ENCODE measurements at regions not wholly inside any gene's neighbourhood (a gene's known extent, or its start where the extent isn't known, plus 50 kb on each side); places are given as distances from the start of the nearest gene placed in this dataset.
"Not testable (repeated sequence)": the region's sequence is repeated elsewhere in the genome, so short reads cannot be mapped to it uniquely, and the experiment has no call there.

DNA sequence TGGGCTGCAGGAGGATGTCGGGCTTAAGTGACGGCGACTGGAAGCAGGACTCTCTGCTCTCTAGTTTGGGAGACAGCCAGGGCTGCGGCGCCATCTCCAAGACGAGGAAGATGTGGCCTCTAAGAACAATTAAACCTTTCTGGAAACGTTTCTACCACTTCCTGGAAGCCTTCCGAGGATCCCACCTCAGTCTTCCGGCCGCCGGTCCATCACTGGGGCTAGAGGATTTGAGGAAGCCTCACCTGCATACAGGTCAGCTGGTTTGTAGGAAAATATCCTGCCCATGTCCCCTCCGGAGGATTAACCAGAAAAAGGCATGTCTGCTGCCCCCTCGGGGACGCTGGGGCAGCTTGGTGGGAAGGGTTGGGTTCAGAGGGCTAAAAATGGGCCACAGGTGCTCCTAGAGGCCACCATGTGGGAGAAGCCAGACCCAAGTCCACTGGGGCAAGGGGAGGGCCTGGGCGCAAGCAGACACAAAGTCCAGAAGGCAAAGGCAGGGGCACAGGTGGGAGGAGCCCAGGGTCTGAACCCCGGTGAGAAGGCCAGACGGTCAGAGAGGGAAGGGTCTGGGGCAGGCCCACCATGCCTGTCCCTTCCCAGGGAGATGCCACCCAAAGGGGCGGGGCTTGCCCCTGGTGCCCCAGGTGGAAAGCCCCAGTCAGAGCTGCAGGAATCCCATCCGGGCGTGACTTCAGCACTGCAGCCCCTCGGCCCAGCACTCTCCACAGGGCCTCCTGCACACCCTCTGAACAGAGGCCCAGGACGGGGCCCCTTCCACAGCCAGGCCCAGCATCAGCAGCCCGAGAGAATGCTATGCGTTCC is 82.2 kb upstream of the ID2 start:
- ChIA-PET POLR2A (interaction anchor here (0.5 kb wide), 1 partner anchor 82 kb away, joined by 3 read pairs; the partner anchor contains the start of gene ID2), CTCF (no interaction called here)
- no peak overlapping the region for H3K4me3 ChIP-seq (ENCODE audit: low read depth, low read length)
- no peaks in the 10 kb centered on the region for H3K27me3 ChIP-seq (replicated peaks; ENCODE audit: control insufficient read depth, insufficient read depth, low read length)
- BruUV-seq (replicated peaks): no TSS peak
- no peak for DNase-seq
- Mint-ChIP-seq H3K9me3 (ENCODE audit: unreplicated experiment) (no peaks in the 10 kb centered on the region), H3K4me1 (ENCODE audit: low read depth, unreplicated experiment) (peaks cover 53% of the 10 kb centered on the region), H3K36me3 (ENCODE audit: insufficient read depth, unreplicated experiment) (peaks cover 4% of the 10 kb centered on the region), H3K4me3 (ENCODE audit: unreplicated experiment) (no peak overlapping the region), H3K27ac (ENCODE audit: unreplicated experiment) (peak overlapping the region; percentile 31), H3K27me3 (ENCODE audit: insufficient read depth, unreplicated experiment) (no peaks in the 10 kb centered on the region)
- no peaks in the 10 kb centered on the region for H3K36me3 ChIP-seq (ENCODE audit: control insufficient read depth, insufficient read depth, low read length)
- TF ChIP-seq CTCF (IDR thresholded peaks at IDR 0.05; ENCODE audit: insufficient read depth in 1 of 2, low read depth in 1 of 2, low read length in 1 of 2, severe bottlenecking in 1 of 2, unreplicated experiment in 1 of 2): no peak
- H3K9me3 ChIP-seq: no peaks in the 10 kb centered on the region
- peaks cover 56% of the 10 kb centered on the region for H3K4me1 ChIP-seq
- intact Hi-C loops (cut with micrococcal nuclease; ENCODE audit: unreplicated experiment): no loop called here

DNA sequence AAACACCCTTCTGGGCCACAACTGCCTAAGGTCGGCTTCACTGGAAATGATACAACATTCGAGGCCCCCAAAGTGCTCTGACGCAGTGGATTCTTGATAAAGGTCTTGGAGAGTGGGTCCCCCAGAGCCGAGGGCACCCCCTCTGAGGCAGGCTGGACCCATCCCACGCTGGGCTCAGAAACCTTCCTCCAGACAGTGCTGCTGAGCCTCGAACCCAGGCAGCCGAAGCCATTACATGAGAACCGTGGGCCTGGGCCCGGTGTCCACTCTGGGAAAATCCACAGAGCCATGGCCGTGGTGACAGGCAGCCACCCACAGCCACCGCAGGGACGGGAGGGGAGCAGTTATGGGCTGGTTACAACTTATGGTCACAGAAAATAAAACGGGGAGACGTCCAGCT is 81.4 kb upstream of the ID2 start:
- H3K9me3 ChIP-seq: no peaks in the 10 kb centered on the region
- ChIA-PET CTCF (no interaction called here), POLR2A (interaction anchor here (0.5 kb wide), 1 partner anchor 81 kb away, joined by 3 read pairs; the partner anchor contains the start of gene ID2)
- Mint-ChIP-seq H3K36me3 (ENCODE audit: insufficient read depth, unreplicated experiment) (peaks cover 4% of the 10 kb centered on the region), H3K9me3 (ENCODE audit: unreplicated experiment) (no peaks in the 10 kb centered on the region), H3K27me3 (ENCODE audit: insufficient read depth, unreplicated experiment) (no peaks in the 10 kb centered on the region), H3K4me3 (ENCODE audit: unreplicated experiment) (no peak overlapping the region), H3K27ac (ENCODE audit: unreplicated experiment) (no peak overlapping the region), H3K4me1 (ENCODE audit: low read depth, unreplicated experiment) (peaks cover 54% of the 10 kb centered on the region)
- peaks cover 60% of the 10 kb centered on the region for H3K4me1 ChIP-seq
- H3K27me3 ChIP-seq (replicated peaks; ENCODE audit: control insufficient read depth, insufficient read depth, low read length): no peaks in the 10 kb centered on the region
- no peak for DNase-seq
- H3K36me3 ChIP-seq (ENCODE audit: control insufficient read depth, insufficient read depth, low read length): no peaks in the 10 kb centered on the region
- H3K4me3 ChIP-seq (ENCODE audit: low read depth, low read length): no peak overlapping the region
- intact Hi-C loops (cut with micrococcal nuclease; ENCODE audit: unreplicated experiment): no loop called here
- no peak for TF ChIP-seq CTCF (IDR thresholded peaks at IDR 0.05; ENCODE audit: insufficient read depth in 1 of 2, low read depth in 1 of 2, low read length in 1 of 2, severe bottlenecking in 1 of 2, unreplicated experiment in 1 of 2)
- BruUV-seq (replicated peaks): no TSS peak

DNA sequence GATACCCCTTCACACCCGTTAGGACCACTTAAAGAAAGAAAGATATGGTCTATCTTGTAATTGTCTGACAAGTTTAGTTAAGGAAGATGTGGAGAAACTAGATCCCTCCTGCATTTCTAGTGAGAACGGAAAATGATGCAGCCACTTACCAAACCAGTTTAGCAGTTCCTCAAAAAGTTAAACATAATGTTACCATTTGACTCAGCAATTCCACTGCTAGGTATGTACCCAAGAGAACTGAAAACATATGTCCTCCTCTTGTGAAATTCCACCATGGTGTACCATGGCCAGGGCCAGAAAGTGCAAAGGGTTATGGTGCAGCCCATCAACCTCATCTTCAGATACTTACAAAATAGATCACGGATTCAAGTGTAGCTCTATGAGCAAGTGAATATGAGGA is 79.0 kb upstream of the ID2 start:
- TF ChIP-seq CTCF (IDR thresholded peaks at IDR 0.05; ENCODE audit: insufficient read depth in 1 of 2, low read depth in 1 of 2, low read length in 1 of 2, severe bottlenecking in 1 of 2, unreplicated experiment in 1 of 2): no peak
- Histone ChIP-seq H3K4me1 (peaks cover 79% of the 10 kb centered on the region), H3K36me3 (ENCODE audit: control insufficient read depth, insufficient read depth, low read length) (no peaks in the 10 kb centered on the region; the same call in 1 of the 2 replicates), H3K4me3 (ENCODE audit: low read depth, low read length) (no peak overlapping the region), H3K27me3 (replicated peaks; ENCODE audit: control insufficient read depth, insufficient read depth, low read length) (no peaks in the 10 kb centered on the region), H3K9me3 (no peaks in the 10 kb centered on the region)
- Mint-ChIP-seq H3K4me3 (ENCODE audit: unreplicated experiment) (no peak overlapping the region), H3K27ac (ENCODE audit: unreplicated experiment) (peak overlapping the region; percentile 47), H3K4me1 (ENCODE audit: low read depth, unreplicated experiment) (peaks cover 49% of the 10 kb centered on the region), H3K36me3 (ENCODE audit: insufficient read depth, unreplicated experiment) (peaks cover 4% of the 10 kb centered on the region), H3K27me3 (ENCODE audit: insufficient read depth, unreplicated experiment) (no peaks in the 10 kb centered on the region), H3K9me3 (ENCODE audit: unreplicated experiment) (no peaks in the 10 kb centered on the region)
- DNase-seq: peak in 1 of 2 experiments; percentile 68
- BruUV-seq (replicated peaks): no TSS peak
- ChIA-PET POLR2A (no interaction called here), CTCF (interaction anchor here (0.6 kb wide), 1 partner anchor 18 kb away, joined by 5 read pairs; no protein-coding TSS in a partner anchor)
- intact Hi-C loops (cut with micrococcal nuclease; ENCODE audit: unreplicated experiment): no loop called here

GRCh38 chr2:8603356-8603755 is 78.5 kb upstream of the ID2 start:
- H3K27ac Mint-ChIP-seq (ENCODE audit: unreplicated experiment): peak overlapping the region; percentile 47

More at GRCh38 chr2:8603356-8603755, 78.5 kb upstream of the ID2 start:
- H3K36me3 ChIP-seq (ENCODE audit: control insufficient read depth, insufficient read depth, low read length); H3K9me3 ChIP-seq; intact Hi-C loops (cut with micrococcal nuclease; ENCODE audit: unreplicated experiment); H3K9me3 Mint-ChIP-seq (ENCODE audit: unreplicated experiment); POLR2A ChIA-PET; DNase-seq; H3K4me3 ChIP-seq (ENCODE audit: low read depth, low read length); H3K36me3 Mint-ChIP-seq (ENCODE audit: insufficient read depth, unreplicated experiment); H3K27me3 Mint-ChIP-seq (ENCODE audit: insufficient read depth, unreplicated experiment); BruUV-seq (replicated peaks); H3K4me3 Mint-ChIP-seq (ENCODE audit: unreplicated experiment); H3K27me3 ChIP-seq (replicated peaks; ENCODE audit: control insufficient read depth, insufficient read depth, low read length): not testable (repeated sequence)
- peaks cover 49% of the 10 kb centered on the region for H3K4me1 Mint-ChIP-seq (ENCODE audit: low read depth, unreplicated experiment)
- CTCF ChIA-PET: interaction anchor here (0.6 kb wide), 1 partner anchor 18 kb away, joined by 5 read pairs; no protein-coding TSS in a partner anchor
- peaks cover 79% of the 10 kb centered on the region for H3K4me1 ChIP-seq

Data from Caco-2 (cell line).